GM19239 (cell line): ENCODE measurements at regions not wholly inside any gene's neighbourhood (a gene's known extent, or its start where the extent isn't known, plus 50 kb on each side); places are given as distances from the start of the nearest gene placed in this dataset.

Source experiments
- DNase-seq: peaks from one replicate; pipeline ENCODE4 v3.0.0; 2011; ENCODE audit warnings: low spot score; ENCODE audit not compliant: insufficient read length
- FAIRE-seq: peaks from 2 replicates; lab custom pipeline; 2011; peaks lifted over from hg19 to GRCh38; lab: Jason Lieb, UNC

DNA sequence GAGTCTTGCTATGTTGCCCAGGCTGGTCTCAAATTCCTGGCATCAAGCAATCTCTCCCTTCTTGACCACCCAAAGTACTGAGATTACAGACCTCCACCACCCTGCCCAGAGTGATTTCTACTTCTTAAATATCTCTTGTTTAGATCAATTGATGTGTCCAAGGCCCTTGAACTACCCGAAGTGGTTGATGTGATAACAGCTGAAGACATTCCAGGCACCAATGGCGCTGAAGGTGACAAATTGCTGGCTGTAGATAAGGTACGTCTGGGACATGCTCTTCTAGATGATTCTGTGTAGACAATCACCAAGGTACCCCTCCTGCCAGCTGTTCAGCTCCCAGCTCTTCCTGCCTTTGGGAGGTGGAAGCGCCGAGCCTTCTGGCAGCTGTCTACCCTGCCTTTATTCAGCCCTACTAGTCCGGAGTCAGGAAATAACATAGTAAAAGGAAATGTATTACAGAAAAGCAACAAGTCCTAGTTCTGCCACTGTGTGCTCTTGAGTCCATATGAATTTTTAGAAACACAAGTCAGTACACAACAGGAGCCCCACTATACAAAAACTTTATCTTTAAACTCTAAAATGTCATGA is 61.3 kb upstream of the BZW1 start:
- DNase-seq (no peak), FAIRE-seq (no peak)

GRCh38 chr2:200751786-200752185 is 59.9 kb upstream of the BZW1 start:
- no peak for FAIRE-seq
- DNase-seq: no peak

GRCh38 chr2:200752332-200752731 is 59.4 kb upstream of the BZW1 start:
- DNase-seq (no peak), FAIRE-seq (no peak)

DNA sequence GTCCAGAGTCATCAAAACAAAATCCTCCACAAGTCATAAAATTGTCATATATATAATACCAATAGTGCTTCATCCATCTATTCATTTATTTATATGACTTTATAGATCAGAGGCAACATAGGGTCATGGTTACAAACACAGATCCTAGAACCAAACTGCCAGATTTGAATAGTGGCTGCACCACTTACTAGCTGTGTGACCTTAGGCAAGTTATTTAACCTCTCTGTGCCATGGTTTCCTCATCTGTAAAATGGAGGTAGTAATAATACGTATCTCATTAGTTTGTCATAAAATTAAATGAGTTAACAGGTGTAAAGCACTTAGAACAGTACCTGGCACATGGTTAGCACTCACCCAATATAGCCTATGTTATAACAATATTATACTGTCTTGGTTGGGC is 58.9 kb upstream of the BZW1 start:
- FAIRE-seq (no peak), DNase-seq (no peak)

GRCh38 chr2:200756618-200757321 is 54.9 kb upstream of the BZW1 start:
- DNase-seq: peak; percentile 9

GRCh38 chr2:200757399-200757798 is 54.3 kb upstream of the BZW1 start:
- DNase-seq (no peak), FAIRE-seq (no peak)

More at GRCh38 chr2:200756618-200757321, 54.9 kb upstream of the BZW1 start:
- FAIRE-seq: no peak

DNA sequence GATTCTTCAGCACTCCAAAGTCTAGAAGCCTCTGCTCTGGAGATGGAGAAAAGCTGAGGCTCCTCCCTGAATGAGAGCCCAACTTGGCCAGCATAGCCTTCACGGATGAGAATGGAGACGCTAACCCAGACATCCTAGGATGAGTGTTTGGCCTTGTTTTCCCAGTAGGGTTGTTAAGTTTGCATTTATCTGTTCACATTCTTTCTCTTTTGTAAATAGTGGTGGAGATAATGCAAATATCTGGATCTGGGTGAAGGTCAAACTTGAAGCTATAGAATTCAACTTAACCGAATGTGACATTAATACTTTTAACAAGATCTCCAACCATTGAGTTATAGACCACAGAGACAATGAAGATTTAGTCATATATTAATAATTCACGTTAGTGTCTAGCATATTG is 53.4 kb upstream of the BZW1 start:
- no peak for DNase-seq
- no peak for FAIRE-seq

DNA sequence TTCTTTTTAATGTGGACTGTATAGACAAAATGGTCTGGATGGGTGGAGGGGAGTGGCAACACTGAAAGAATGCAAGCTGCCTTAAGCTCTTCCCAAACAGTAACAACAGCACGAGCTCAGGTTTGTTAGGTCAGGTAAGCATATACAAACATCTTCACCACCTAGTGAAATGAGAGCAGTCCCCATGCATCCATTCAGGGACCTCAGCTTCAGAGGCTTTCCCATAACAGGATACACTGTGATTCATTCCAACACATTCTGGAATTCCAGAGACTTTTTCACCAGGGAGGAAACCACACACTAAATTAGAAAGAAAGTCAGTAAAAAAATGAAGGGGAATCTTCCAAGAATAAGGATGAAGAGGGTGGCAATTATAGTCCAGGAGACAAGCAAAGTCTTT is 50.4 kb upstream of the BZW1 start:
- FAIRE-seq: no peak

More for the DNA sequence above, 50.4 kb upstream of the BZW1 start:
- DNase-seq: no peak
